Heart left ventricle (tissue), 13 donors: ENCODE measurements at regions not wholly inside any gene's neighbourhood (a gene's known extent, or its start where the extent isn't known, plus 50 kb on each side); places are given as distances from the start of the nearest gene placed in this dataset.

Experiments used
- CTCF ChIP-seq, 12 donors: fragments of 200-600 bp; sonication (generic) in 4 of 12; IDR thresholded peaks; one replicate each; pipeline versions ENCODE4 v1.5.0 to v1.8.0; 2018 to 2022; ENCODE audit warnings: antibody characterized with exemption in 12 of 12, mild to moderate bottlenecking in 5 of 12
- POLR2A ChIP-seq, 2 donors: fragments of 450-650 bp; IDR thresholded peaks; one replicate each; pipeline ENCODE4 v1.6.1; 2017; ENCODE audit warnings: antibody characterized with exemption in 2 of 2, mild to moderate bottlenecking in 2 of 2, moderate library complexity in 2 of 2
- donor health status: ischemic (EF 13 %, LVEDD 7.1; RV severe dilation, severe dysfunction).
- donor health status: DM: no; HTN: yes; CAD: no.
- donor health status: DM: no; HTN: no; CAD: no.
- donor health status: ischemic (EF 25% LVEDD 6.9; RV normal size, moderate dysfunction).
- donor health status: ischemic (EF 25% LVEDD 5.7; RV mildly dilated, moderate dysfunction).
- donor health status: ischemic (EF 35%, LVEDD 5.7; RV mildly dilated, moderate dysfunction).
- donor health status: nonischemic (EF 11% LVEDD 7.7; RV severe dilation, severe dysfunction).
- donor health status: DM: yes; HTN: yes; CAD: no.
- donor health status: PGD.
- donor health status: ischemic (EF 29% LVEDD 5.4; RV normal size, mild dysfunction).
- donor health status: nonischemic (EF 23%, LVEDD 6.1; RV moderate dilation, normal function).

DNA sequence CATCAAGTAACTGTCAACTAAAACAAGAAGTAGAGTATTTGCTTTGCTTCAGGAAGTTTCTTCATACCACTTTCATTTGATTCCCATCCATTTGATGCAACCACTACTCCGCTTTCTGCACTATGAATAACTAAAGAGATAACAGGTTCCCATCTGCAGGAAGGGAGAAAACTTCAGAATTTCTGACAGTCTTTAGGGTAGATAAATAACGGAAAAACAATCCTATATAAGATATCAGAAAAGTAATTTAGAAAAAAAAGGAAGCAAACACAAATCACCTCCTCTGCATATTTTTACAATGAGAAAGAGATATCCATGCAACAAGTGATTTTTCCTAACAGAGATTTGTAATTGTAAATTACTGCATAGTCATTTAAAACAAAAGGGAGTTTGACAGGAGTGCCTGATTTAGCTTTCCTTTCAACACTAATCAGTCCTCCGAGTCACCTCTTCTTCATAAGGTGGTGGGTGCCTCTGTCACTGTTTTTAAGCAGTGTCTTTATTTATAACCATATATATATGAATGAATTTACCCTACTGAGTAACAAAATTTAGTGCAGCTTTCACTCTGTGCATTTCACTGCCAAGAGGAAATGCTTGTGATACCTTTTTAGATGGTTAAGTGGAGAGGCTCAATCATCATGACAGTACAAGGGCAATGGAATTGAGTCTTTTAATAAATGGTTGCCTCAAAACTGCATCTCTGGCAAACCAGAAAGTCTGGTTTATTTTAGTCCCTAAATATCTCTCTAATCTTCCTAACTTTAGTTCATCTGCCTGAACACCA, 1920.4 kb downstream of the MRPL39 start:
- TF ChIP-seq CTCF (IDR thresholded peaks at IDR 0.05) (no peak), POLR2A (IDR thresholded peaks at IDR 0.05) (no peak)
